GM19468 (cell line): ENCODE measurements at regions not wholly inside any gene's neighbourhood (a gene's known extent, or its start where the extent isn't known, plus 50 kb on each side); places are given as distances from the start of the nearest gene placed in this dataset.
A peak's percentile ranks its signal among the peaks of the same experiment; 100 is the strongest.

Experiments used
- ATAC-seq: cut with Tn5 transposase; IDR thresholded peaks from one replicate; pipeline ENCODE4 v1.9.1; 2021; ENCODE audit warnings: mild to moderate bottlenecking, moderate library complexity, moderate number of reproducible peaks; ENCODE audit not compliant: unreplicated experiment; ENCODE audit errors: extremely low read depth

DNA sequence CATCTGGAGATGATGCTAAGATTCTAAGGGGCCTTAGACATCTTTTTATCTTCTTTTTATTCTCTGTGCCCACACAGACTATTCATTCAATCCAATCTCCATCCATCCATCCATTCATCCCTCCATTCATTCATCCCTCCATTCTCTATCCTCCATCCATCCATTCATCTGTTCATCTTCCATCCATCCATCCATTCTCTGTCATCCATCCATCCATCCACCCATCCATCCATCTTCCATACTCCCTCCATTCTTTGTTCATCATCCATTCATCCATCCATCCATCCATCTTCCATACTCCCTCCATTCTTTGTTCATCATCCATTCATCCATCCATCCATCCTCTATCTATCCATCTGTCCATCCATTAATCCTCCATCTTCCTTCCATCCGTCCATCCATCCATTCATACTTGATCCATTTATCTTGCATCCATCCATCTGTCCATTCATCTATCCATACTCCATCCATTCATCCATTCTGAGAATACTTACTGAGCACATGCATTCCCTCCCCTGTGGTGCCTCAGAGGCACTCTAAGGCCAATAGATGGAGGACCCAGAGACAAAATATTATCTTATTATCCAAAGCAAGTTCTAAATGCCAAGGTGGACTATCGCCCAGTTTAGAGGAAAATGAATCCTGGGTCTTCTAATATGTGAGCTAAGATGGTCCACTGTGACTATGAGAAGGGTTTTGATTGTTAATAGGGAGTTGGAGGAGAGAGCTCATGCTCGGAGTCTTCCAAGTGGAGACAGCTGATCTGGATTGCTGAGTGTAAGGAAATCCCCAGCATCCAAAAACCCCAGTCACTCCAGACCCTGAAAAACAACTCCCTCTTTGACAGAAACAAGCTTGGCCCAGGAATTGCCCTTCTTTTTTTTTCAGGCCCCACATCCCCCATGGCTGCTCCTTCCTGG, 152.6 kb upstream of the MYCN start:
- ATAC-seq: no peak

DNA sequence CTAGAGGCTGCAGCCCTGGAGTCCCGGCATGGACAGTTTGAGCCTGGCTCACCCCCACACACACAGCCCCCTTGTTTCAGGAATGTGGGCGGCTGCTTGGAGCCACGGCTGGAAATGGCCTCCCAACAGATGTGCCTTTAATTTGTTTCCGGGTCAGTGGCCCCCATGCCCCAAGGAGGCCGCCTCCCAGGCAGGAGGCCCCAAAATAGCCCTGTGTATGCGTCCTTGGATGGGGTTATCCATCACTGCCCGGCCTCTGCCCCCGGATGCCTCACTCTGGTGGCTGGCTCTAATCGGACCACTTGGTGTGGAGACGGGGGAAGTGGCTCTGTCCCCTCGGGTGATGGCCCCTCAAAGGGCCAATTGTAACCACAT, 151.9 kb upstream of the MYCN start:
- no peak for ATAC-seq

GRCh38 chr2:15788830-15789229, 151.5 kb upstream of the MYCN start:
- no peak for ATAC-seq

DNA sequence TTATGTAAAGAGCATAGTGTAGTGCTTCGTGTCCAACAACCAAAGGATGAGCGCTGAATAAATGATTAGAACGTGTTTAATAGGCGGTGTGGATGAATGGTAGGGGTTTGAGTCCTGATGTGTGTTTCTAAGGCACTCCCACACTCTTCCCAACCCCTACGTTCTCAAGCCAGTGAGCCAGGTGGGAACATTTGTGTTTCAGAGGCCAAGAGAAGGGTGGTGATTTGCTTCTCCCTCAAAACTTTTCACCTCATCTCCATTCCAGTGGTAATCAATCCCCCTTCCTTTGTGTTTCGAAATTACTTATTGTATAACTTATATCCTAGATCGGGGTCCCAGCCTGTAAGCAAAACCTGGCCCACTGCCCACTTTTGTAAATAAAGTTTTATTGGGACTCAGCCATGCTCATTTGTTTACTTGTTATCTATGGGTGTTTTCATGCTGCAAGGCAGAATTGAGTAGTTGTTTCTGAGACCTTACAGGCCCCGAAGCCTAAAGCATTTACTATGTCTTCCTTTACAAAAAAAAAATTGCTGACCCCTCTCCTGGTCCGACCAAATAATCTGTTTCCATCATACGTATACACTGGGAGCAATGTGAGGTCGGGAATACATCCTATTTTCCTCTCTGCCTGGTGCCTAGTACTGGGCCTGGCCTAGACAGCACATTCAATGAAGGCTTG, 150.8 kb upstream of the MYCN start:
- ATAC-seq: no peak

- no peak for ATAC-seq
Observed at GRCh38 chr2:15790326-15790725, 150.0 kb upstream of the MYCN start.

DNA sequence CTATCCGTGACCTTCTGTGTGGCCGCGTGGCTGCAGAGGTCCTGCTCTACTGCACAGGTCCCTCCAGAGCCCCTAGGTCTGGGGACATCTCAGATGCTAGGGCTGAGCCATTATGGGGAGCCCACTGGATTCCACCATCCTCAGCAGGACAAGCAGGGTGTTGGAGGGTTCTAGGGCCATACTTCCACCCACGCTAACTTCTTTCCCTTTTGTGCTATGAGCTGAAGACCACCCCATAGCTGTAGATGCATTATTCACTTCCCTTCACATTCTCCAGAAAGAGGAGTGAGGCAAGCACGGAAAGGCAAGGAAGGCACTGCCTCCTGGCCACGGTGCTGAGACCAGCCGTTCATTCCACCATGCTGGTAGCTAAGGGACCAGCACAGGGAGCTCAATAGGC, 149.5 kb upstream of the MYCN start:
- ATAC-seq: no peak

DNA sequence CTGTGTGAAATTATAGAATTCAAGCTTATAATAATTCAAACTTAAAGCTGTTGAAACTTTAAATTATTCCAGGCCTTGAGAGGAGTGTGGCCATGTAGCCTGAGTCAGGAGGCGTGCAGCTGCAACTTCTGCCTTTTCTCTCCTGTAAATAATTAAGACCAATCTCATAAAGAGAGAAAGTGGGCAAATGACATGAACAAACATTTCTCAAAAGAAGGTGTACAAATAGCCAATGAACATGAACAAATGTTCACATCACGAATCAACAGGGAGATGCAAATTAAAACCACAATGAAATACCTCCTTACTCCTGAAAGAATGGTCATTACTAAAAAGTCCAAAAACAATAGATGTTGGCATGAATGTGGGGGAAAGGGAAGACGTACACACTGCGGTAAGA, 149.1 kb upstream of the MYCN start:
- ATAC-seq: no peak

DNA sequence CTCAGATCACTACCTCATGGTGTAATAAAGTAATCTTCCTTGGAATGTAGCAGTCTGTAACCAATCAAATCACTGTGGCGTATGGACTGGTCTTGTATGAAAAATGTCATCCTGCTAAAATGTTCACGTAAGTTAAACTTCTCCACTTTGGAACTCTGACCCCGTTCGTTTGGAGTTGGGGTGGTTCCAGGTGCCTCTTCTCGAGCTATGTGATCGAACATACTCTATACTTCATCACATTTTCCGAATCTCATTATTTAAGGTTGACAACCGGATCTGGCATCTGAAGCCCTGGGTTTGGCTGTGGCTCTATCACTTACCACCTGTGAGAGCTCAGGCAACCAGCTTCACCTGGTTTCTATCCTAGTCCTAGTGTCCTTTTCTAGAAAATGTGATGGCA, 148.0 kb upstream of the MYCN start:
- no peak for ATAC-seq

DNA sequence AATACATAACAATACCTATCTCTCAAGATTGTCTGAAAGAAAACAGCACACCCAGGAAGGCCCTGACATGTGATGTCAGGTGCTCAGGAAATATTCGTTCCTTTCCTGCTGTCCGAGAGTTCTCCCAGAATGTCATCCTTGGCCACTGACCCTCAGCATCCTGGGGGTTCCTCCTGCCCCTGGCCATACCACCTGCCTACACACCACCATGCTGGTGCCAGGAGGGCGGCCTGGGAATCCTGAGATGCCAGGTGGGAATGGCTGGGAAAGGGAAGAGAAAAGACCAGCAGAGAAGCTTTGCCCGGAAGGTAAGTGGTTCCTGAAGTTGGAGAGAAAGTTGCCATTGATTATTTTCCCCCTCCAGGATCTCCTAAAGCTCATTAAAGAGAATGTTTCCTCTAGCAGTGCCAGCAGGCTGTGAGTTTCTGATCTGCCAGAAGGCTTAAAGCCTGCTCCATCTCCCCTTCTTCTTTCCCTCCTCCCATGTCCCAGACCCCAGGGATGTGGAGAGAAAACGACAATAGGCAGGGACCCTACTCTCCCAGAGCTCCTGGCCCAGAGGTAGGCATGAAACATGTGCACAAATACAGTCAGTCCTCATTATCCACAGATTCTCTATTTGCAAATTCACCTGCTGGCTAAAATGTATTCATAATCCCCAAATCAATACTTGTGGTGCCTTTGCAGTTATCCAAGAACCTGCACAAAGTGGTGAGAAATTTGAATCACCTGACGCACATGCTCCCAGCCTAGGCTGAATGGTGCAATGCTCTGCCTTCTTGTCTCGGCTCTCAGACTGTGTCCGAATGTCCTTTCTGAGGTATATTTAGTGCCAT, 147.1 kb upstream of the MYCN start:
- ATAC-seq: no peak

- ATAC-seq: no peak
Observed at GRCh38 chr2:15793978-15794377, 146.4 kb upstream of the MYCN start.

- no peak for ATAC-seq
Observed at GRCh38 chr2:15794608-15795134, 145.7 kb upstream of the MYCN start.

GRCh38 chr2:15795426-15795825, 144.9 kb upstream of the MYCN start:
- ATAC-seq: no peak

GRCh38 chr2:15796167-15796942, 144.0 kb upstream of the MYCN start:
- no peak for ATAC-seq

DNA sequence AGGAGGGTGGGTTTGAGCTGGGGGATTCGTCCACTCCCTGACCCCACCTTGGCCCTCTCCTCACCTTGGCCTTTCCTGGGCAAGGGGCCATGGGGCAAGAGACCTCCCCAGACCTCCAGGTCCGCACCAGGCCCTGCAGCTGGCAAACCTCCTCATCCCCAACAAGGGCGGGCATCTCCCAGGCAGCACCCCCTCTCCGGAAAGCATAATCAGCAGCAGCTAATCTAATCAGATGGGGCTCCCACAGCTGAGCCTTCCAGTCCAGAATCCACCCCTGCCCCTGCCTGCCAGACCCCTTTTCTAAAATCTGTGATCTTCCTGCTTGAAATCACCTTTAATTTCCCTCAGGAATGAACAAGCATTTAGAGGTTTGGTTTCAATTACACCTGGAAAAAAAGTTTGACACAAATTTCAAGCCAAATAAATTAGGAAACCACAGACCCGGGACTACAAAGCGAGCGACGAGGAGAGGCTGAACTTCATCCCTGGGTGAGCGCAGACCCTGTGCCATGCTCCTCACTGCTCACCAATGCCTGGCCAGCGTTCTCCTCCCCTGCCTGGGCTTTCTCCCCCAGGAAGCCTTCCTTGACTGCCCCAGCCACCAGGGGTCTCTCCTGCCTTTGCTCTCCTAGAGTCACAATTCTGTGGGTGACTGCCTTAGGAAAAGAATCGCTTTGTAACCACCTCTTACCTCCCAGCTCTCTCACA, 143.0 kb upstream of the MYCN start:
- no peak for ATAC-seq

DNA sequence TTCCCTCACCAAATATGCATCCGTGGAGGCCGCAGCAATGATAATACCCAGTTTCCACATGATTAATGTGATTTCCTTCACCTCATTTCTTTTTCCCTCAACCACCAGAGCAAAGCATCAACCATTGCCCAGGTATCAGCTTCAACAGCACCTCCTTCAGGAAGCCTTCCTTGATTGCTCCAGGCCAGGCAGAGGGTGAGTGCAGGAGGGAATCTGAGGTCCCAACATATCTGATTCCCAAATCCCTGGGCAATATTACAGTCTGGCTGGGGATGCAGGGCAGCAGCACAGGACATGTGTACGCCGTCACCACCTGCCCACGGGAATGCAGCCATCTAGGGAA, 142.4 kb upstream of the MYCN start:
- ATAC-seq: no peak

- ATAC-seq: no peak
Observed at GRCh38 chr2:15798701-15799431, 141.5 kb upstream of the MYCN start.

DNA sequence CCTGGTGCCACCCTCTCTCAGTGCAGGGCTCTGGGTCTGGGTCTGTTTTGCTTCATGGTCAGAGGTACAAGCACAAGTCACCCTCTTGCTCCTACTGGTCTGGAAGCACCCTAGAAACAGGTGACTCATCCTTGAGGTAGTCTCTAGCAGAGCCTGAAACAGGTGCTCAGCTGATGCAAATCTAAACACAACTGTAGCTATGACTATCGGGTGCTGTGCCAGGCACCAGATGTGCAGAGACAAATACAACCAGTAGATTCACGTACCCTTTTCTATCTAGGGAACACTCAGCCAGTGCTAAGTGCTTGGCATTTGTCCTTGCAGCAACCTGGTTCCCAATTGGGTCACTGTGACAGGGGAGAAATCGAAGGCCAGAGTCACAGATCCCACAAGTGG, 140.9 kb upstream of the MYCN start:
- peak; percentile 64 for ATAC-seq

DNA sequence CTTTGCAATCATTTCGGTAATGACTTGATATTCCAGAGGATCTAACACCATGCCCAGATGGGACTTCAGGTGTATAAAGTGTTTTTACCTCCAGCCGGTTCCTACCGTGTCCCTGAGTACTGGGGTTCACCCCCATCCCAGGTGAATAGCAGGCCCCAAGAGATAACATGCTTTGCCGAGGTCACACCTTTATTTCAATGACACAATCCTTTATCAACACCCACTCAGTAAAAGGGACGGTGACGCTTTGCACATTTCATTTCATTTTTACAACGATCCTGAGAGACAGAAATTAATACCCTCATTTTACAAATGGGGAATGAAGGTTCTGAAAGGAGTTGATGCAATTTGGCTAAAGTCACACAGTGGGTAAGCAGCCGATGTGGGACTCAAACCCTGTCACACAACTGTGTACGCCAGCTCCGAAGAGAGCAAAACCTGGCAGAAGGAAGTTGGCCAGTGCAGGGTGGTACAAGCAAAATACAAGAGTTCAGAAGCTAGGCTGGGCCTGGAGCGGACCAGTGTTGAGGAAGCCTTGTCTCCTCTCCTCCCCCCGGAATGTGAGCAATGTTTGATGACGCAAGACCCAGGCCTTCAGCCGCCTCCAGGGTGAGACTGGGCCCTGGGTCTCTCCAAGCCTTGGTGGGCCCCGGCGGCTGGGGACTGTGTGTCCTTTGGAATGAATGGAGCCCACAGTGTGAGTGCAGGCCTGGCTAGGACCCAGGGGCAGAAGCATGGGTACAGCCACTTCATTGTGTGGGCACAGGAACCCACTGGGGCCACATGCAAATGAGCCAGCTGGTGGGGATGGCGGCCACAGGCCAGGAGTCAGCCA, 139.6 kb upstream of the MYCN start:
- ATAC-seq: no peak
